ENCODE measurements at regions not wholly inside any gene's neighbourhood (a gene's known extent, or its start where the extent isn't known, plus 50 kb on each side); places are given as distances from the start of the nearest gene placed in this dataset.

- H3K9ac ChIP-seq (ENCODE audit: low read depth in 1 of 3, low read length in 3 of 3): no peak overlapping the region
- H3K4me3 ChIP-seq (ENCODE audit: low read length in 3 of 3): no peak overlapping the region
- H3K9me3 ChIP-seq (ENCODE audit: control insufficient read depth in 3 of 3, low read length in 3 of 3): no peaks in the 10 kb centered on the region
- no peak overlapping the region for H3K27ac ChIP-seq (ENCODE audit: low read depth, low read length)
- peaks cover 0 to 2% (median 0%) of the 10 kb centered on the region in 3 donors for H3K27me3 ChIP-seq (ENCODE audit: control insufficient read depth in 3 of 3, insufficient read depth in 3 of 3, low read length in 3 of 3)
- no peaks in the 10 kb centered on the region for H3K36me3 ChIP-seq (ENCODE audit: control insufficient read depth in 3 of 3, insufficient read depth in 3 of 3, low read length in 3 of 3)
- H3K4me1 ChIP-seq (ENCODE audit: control insufficient read depth in 3 of 3, insufficient read depth in 3 of 3, low read length in 3 of 3): no peaks in the 10 kb centered on the region
Observed at GRCh38 chr5:34535944-34536623, 120.0 kb upstream of the RAI14 start.

- Histone ChIP-seq H3K9me3 (ENCODE audit: control insufficient read depth in 3 of 3, low read length in 3 of 3) (no peaks in the 10 kb centered on the region), H3K9ac (ENCODE audit: low read depth in 1 of 3, low read length in 3 of 3) (no peak overlapping the region), H3K36me3 (ENCODE audit: control insufficient read depth in 3 of 3, insufficient read depth in 3 of 3, low read length in 3 of 3) (no peaks in the 10 kb centered on the region), H3K27ac (ENCODE audit: low read depth, low read length) (no peak overlapping the region), H3K27me3 (ENCODE audit: control insufficient read depth in 3 of 3, insufficient read depth in 3 of 3, low read length in 3 of 3) (peaks cover 0 to 4% (median 0%) of the 10 kb centered on the region in 3 donors), H3K4me3 (ENCODE audit: low read length in 3 of 3) (no peak overlapping the region), H3K4me1 (ENCODE audit: control insufficient read depth in 3 of 3, insufficient read depth in 3 of 3, low read length in 3 of 3) (no peaks in the 10 kb centered on the region)
Observed at GRCh38 chr5:34536699-34537098, 119.4 kb upstream of the RAI14 start.

- Histone ChIP-seq H3K27me3 (ENCODE audit: control insufficient read depth in 3 of 3, insufficient read depth in 3 of 3, low read length in 3 of 3) (peaks cover 0 to 4% (median 0%) of the 10 kb centered on the region in 3 donors), H3K4me3 (ENCODE audit: low read length in 3 of 3) (no peak overlapping the region), H3K9me3 (ENCODE audit: control insufficient read depth in 3 of 3, low read length in 3 of 3) (no peaks in the 10 kb centered on the region), H3K27ac (ENCODE audit: low read depth, low read length) (no peak overlapping the region), H3K9ac (ENCODE audit: low read depth in 1 of 3, low read length in 3 of 3) (no peak overlapping the region), H3K36me3 (ENCODE audit: control insufficient read depth in 3 of 3, insufficient read depth in 3 of 3, low read length in 3 of 3) (no peaks in the 10 kb centered on the region), H3K4me1 (ENCODE audit: control insufficient read depth in 3 of 3, insufficient read depth in 3 of 3, low read length in 3 of 3) (no peaks in the 10 kb centered on the region)
Observed at GRCh38 chr5:34538026-34538672, 118.0 kb upstream of the RAI14 start.

- H3K9ac ChIP-seq (ENCODE audit: low read depth in 1 of 3, low read length in 3 of 3): no peak overlapping the region
- peaks cover 0 to 3% (median 0%) of the 10 kb centered on the region in 3 donors for H3K9me3 ChIP-seq (ENCODE audit: control insufficient read depth in 3 of 3, low read length in 3 of 3)
- H3K4me3 ChIP-seq (ENCODE audit: low read length in 3 of 3): no peak overlapping the region
- peaks cover 0 to 4% (median 0%) of the 10 kb centered on the region in 3 donors for H3K27me3 ChIP-seq (ENCODE audit: control insufficient read depth in 3 of 3, insufficient read depth in 3 of 3, low read length in 3 of 3)
- no peak overlapping the region for H3K27ac ChIP-seq (ENCODE audit: low read depth, low read length)
- no peaks in the 10 kb centered on the region for H3K36me3 ChIP-seq (ENCODE audit: control insufficient read depth in 3 of 3, insufficient read depth in 3 of 3, low read length in 3 of 3)
- H3K4me1 ChIP-seq (ENCODE audit: control insufficient read depth in 3 of 3, insufficient read depth in 3 of 3, low read length in 3 of 3): no peaks in the 10 kb centered on the region
Observed at GRCh38 chr5:34539183-34539582, 116.9 kb upstream of the RAI14 start.

- H3K27ac ChIP-seq (ENCODE audit: low read depth, low read length): no peak overlapping the region
- H3K9ac ChIP-seq (ENCODE audit: low read depth in 1 of 3, low read length in 3 of 3): no peak overlapping the region
- no peaks in the 10 kb centered on the region for H3K36me3 ChIP-seq (ENCODE audit: control insufficient read depth in 3 of 3, insufficient read depth in 3 of 3, low read length in 3 of 3)
Observed at GRCh38 chr5:34541067-34541466, 115.1 kb upstream of the RAI14 start.

GRCh38 chr5:34542818-34543217 is 113.3 kb upstream of the RAI14 start:
- Histone ChIP-seq H3K4me1 (ENCODE audit: control insufficient read depth in 3 of 3, insufficient read depth in 3 of 3, low read length in 3 of 3) (no peaks in the 10 kb centered on the region), H3K27ac (ENCODE audit: low read depth, low read length) (no peak overlapping the region), H3K36me3 (ENCODE audit: control insufficient read depth in 3 of 3, insufficient read depth in 3 of 3, low read length in 3 of 3) (no peaks in the 10 kb centered on the region), H3K9me3 (ENCODE audit: control insufficient read depth in 3 of 3, low read length in 3 of 3) (peaks cover 2 to 10% (median 7%) of the 10 kb centered on the region in 3 donors), H3K9ac (ENCODE audit: low read depth in 1 of 3, low read length in 3 of 3) (no peak overlapping the region), H3K4me3 (ENCODE audit: low read length in 3 of 3) (no peak overlapping the region), H3K27me3 (ENCODE audit: control insufficient read depth in 3 of 3, insufficient read depth in 3 of 3, low read length in 3 of 3) (peaks cover 0 to 4% (median 0%) of the 10 kb centered on the region in 3 donors)

More at GRCh38 chr5:34541067-34541466, 115.1 kb upstream of the RAI14 start:
- H3K9me3 ChIP-seq (ENCODE audit: control insufficient read depth in 3 of 3, low read length in 3 of 3): peaks cover 0 to 7% (median 2%) of the 10 kb centered on the region in 3 donors
- no peak overlapping the region for H3K4me3 ChIP-seq (ENCODE audit: low read length in 3 of 3)
- no peaks in the 10 kb centered on the region for H3K4me1 ChIP-seq (ENCODE audit: control insufficient read depth in 3 of 3, insufficient read depth in 3 of 3, low read length in 3 of 3)
- H3K27me3 ChIP-seq (ENCODE audit: control insufficient read depth in 3 of 3, insufficient read depth in 3 of 3, low read length in 3 of 3): peaks cover 0 to 4% (median 0%) of the 10 kb centered on the region in 3 donors

GRCh38 chr5:34543687-34544086 is 112.4 kb upstream of the RAI14 start:
- H3K4me1 ChIP-seq (ENCODE audit: control insufficient read depth in 3 of 3, insufficient read depth in 3 of 3, low read length in 3 of 3): no peaks in the 10 kb centered on the region
- H3K27ac ChIP-seq (ENCODE audit: low read depth, low read length): no peak overlapping the region
- no peak overlapping the region for H3K9ac ChIP-seq (ENCODE audit: low read depth in 1 of 3, low read length in 3 of 3)
- H3K27me3 ChIP-seq (ENCODE audit: control insufficient read depth in 3 of 3, insufficient read depth in 3 of 3, low read length in 3 of 3): peaks cover 0 to 4% (median 0%) of the 10 kb centered on the region in 3 donors
- peaks cover 2 to 10% (median 7%) of the 10 kb centered on the region in 3 donors for H3K9me3 ChIP-seq (ENCODE audit: control insufficient read depth in 3 of 3, low read length in 3 of 3)
- no peaks in the 10 kb centered on the region for H3K36me3 ChIP-seq (ENCODE audit: control insufficient read depth in 3 of 3, insufficient read depth in 3 of 3, low read length in 3 of 3)
- no peak overlapping the region for H3K4me3 ChIP-seq (ENCODE audit: low read length in 3 of 3)

- Histone ChIP-seq H3K27me3 (ENCODE audit: control insufficient read depth in 3 of 3, insufficient read depth in 3 of 3, low read length in 3 of 3) (peaks cover 0 to 4% (median 0%) of the 10 kb centered on the region in 3 donors), H3K4me3 (ENCODE audit: low read length in 3 of 3) (no peak overlapping the region), H3K36me3 (ENCODE audit: control insufficient read depth in 3 of 3, insufficient read depth in 3 of 3, low read length in 3 of 3) (no peaks in the 10 kb centered on the region), H3K27ac (ENCODE audit: low read depth, low read length) (no peak overlapping the region), H3K9ac (ENCODE audit: low read depth in 1 of 3, low read length in 3 of 3) (no peak overlapping the region), H3K4me1 (ENCODE audit: control insufficient read depth in 3 of 3, insufficient read depth in 3 of 3, low read length in 3 of 3) (no peaks in the 10 kb centered on the region), H3K9me3 (ENCODE audit: control insufficient read depth in 3 of 3, low read length in 3 of 3) (peaks cover 2 to 10% (median 7%) of the 10 kb centered on the region in 3 donors)
Observed at GRCh38 chr5:34544403-34544802, 111.7 kb upstream of the RAI14 start.

- Histone ChIP-seq H3K4me3 (ENCODE audit: low read length in 3 of 3) (no peak overlapping the region), H3K27ac (ENCODE audit: low read depth, low read length) (no peak overlapping the region), H3K9ac (ENCODE audit: low read depth in 1 of 3, low read length in 3 of 3) (no peak overlapping the region), H3K9me3 (ENCODE audit: control insufficient read depth in 3 of 3, low read length in 3 of 3) (peaks cover 2 to 10% (median 7%) of the 10 kb centered on the region in 3 donors), H3K4me1 (ENCODE audit: control insufficient read depth in 3 of 3, insufficient read depth in 3 of 3, low read length in 3 of 3) (no peaks in the 10 kb centered on the region), H3K36me3 (ENCODE audit: control insufficient read depth in 3 of 3, insufficient read depth in 3 of 3, low read length in 3 of 3) (no peaks in the 10 kb centered on the region), H3K27me3 (ENCODE audit: control insufficient read depth in 3 of 3, insufficient read depth in 3 of 3, low read length in 3 of 3) (peaks cover 0 to 4% (median 0%) of the 10 kb centered on the region in 3 donors)
Observed at GRCh38 chr5:34545164-34545563, 111.0 kb upstream of the RAI14 start.

- Histone ChIP-seq H3K9me3 (ENCODE audit: control insufficient read depth in 3 of 3, low read length in 3 of 3) (peaks cover 2 to 10% (median 7%) of the 10 kb centered on the region in 3 donors), H3K27me3 (ENCODE audit: control insufficient read depth in 3 of 3, insufficient read depth in 3 of 3, low read length in 3 of 3) (peaks cover 0 to 4% (median 0%) of the 10 kb centered on the region in 3 donors), H3K4me1 (ENCODE audit: control insufficient read depth in 3 of 3, insufficient read depth in 3 of 3, low read length in 3 of 3) (no peaks in the 10 kb centered on the region), H3K4me3 (ENCODE audit: low read length in 3 of 3) (no peak overlapping the region), H3K36me3 (ENCODE audit: control insufficient read depth in 3 of 3, insufficient read depth in 3 of 3, low read length in 3 of 3) (no peaks in the 10 kb centered on the region), H3K9ac (ENCODE audit: low read depth in 1 of 3, low read length in 3 of 3) (no peak overlapping the region), H3K27ac (ENCODE audit: low read depth, low read length) (no peak overlapping the region)
Observed at GRCh38 chr5:34545626-34546025, 110.5 kb upstream of the RAI14 start.

Data from skeletal muscle tissue (tissue), 3 donors.